Pancreas (tissue), 10 donors: ENCODE measurements at regions not wholly inside any gene's neighbourhood (a gene's known extent, or its start where the extent isn't known, plus 50 kb on each side); places are given as distances from the start of the nearest gene placed in this dataset.

ENCODE experiments used
- ATAC-seq, 4 donors: fragments of 200-7000 bp; cut with Tn5 transposase; one replicate each; pipeline versions ENCODE4 v1.8.0 to v1.9.1; 2020; ENCODE audit warnings: mild to moderate bottlenecking in 4 of 4, moderate library complexity in 4 of 4
- DNase-seq, 6 donors: peaks; one replicate each; pipeline ENCODE4 v3.0.0-alpha.2; 2020
- FAIRE-seq: peaks from 2 replicates; lab custom pipeline; 2012; peaks lifted over from hg19 to GRCh38; lab: Jason Lieb, UNC
- H3K27ac ChIP-seq, 4 donors: fragments of 200-600 bp; sonication (generic); 1 replicate in 3 of 4; 2 replicates in 1 of 4; pipeline versions ENCODE4 v1.5.0 to v1.8.0; 2020
- H3K27me3 ChIP-seq, 4 donors: fragments of 200-600 bp; one replicate each; pipeline ENCODE4 v1.8.0; 2021
- H3K36me3 ChIP-seq, 3 donors: fragments of 200-600 bp; sonication (generic) in 1 of 3; one replicate each; pipeline versions ENCODE4 v1.5.0 to v1.8.0; 2020 to 2021
- H3K4me1 ChIP-seq, 3 donors: fragments of 200-600 bp; one replicate each; pipeline ENCODE4 v1.8.0; 2021
- H3K4me3 ChIP-seq, 4 donors: fragments of 200-600 bp; sonication (generic) in 2 of 4; one replicate each; pipeline versions ENCODE4 v1.5.0 to v1.8.0; 2020 to 2021
- H3K9me3 ChIP-seq, 4 donors: fragments of 200-600 bp; one replicate each; pipeline ENCODE4 v1.8.0; 2021
- CTCF ChIP-seq, 4 donors: fragments of 200-600 bp; sonication (generic) in 3 of 4; IDR thresholded peaks; one replicate each; pipeline versions ENCODE4 v1.5.0 to v1.8.0; 2021; ENCODE audit warnings: antibody characterized with exemption in 4 of 4
- WGBS, 2 donors: extraction: QIAGEN DNeasy Blood & Tissue Kit; methylation state at CpG; one replicate each; pipeline ENCODE4 v1.1.7; 2013; 5-methylcytosine and 5-hydroxymethylcytosine counted together
- intact Hi-C, 3 donors: fragments of 100-400 bp; cut with DNase I; formaldehyde crosslinking; loops; one replicate each; pipeline versions ENCODE4 v1.11.1 to v1.14.2; 2022
- donor health status: healthy with polysubstance abuse.
- donor health status: DM: no; HTN: no; CAD: no; lungs with moderate emphysema.
- donor health status: DM: no; HTN: no; CAD: no.
- donor health status: control.
- donor health status: control.
- donor health status: Bipolar disorder and iron deficiency.
- donor health status: DM: yes; HTN: yes; CAD: no.
- donor health status: DM: no; HTN: no; CAD: no.
- donor health status: DM: no; HTN: no; CAD: no.
- donor health status: DM: yes; HTN: yes; CAD: no.

- intact Hi-C loops = no loop called here
- no peak for TF ChIP-seq CTCF (IDR thresholded peaks at IDR 0.05)
- Histone ChIP-seq H3K27me3 (no peaks in the 10 kb centered on the region), H3K4me1 (no peaks in the 10 kb centered on the region), H3K36me3 (no peaks in the 10 kb centered on the region), H3K4me3 (no peak overlapping the region), H3K27ac (no peak overlapping the region), H3K9me3 (no peaks in the 10 kb centered on the region)
- ATAC-seq = no peak
- no peak for DNase-seq
- no peak for FAIRE-seq
- 39 to 41% methylated on average over 3 of the region's 3 CpGs for WGBS, 2 donors
These were observed 120.2 kb upstream of the RPL38 start for GRCh38 chr17:74083321-74083720.

- 33 to 53% methylated on average over 3 of the region's 3 CpGs for WGBS, 2 donors
- no peak overlapping the region for H3K4me3 ChIP-seq
- intact Hi-C loops = no loop called here
- TF ChIP-seq CTCF (IDR thresholded peaks at IDR 0.05) = no peak
- H3K27me3 ChIP-seq = no peaks in the 10 kb centered on the region
- no peak for DNase-seq
- no peaks in the 10 kb centered on the region for H3K9me3 ChIP-seq
- H3K4me1 ChIP-seq = no peaks in the 10 kb centered on the region
- no peak for ATAC-seq
- FAIRE-seq = no peak
- no peak overlapping the region for H3K27ac ChIP-seq
- no peaks in the 10 kb centered on the region for H3K36me3 ChIP-seq
These were observed 118.0 kb upstream of the RPL38 start for GRCh38 chr17:74085434-74085833.

GRCh38 chr17:74087002-74087585 lies 116.4 kb upstream of the RPL38 start:
- TF ChIP-seq CTCF (IDR thresholded peaks at IDR 0.05) = no peak
- H3K4me1 ChIP-seq = no peaks in the 10 kb centered on the region
- no peaks in the 10 kb centered on the region for H3K27me3 ChIP-seq
- ATAC-seq = no peak
- no peak for DNase-seq
- 57 to 65% methylated on average over 9 of the region's 9 CpGs for WGBS, 2 donors
- FAIRE-seq = no peak
- intact Hi-C loops = no loop called here
- no peaks in the 10 kb centered on the region for H3K9me3 ChIP-seq
- H3K27ac ChIP-seq = no peak overlapping the region
- H3K36me3 ChIP-seq = no peaks in the 10 kb centered on the region
- H3K4me3 ChIP-seq = no peak overlapping the region

GRCh38 chr17:74088285-74088933 lies 115.1 kb upstream of the RPL38 start:
- DNase-seq (no peak), FAIRE-seq (no peak), ATAC-seq (no peak)
- intact Hi-C loops = no loop called here
- no peak overlapping the region for H3K4me3 ChIP-seq
- 67 to 78% methylated on average over 6 of the region's 6 CpGs for WGBS, 2 donors
- H3K4me1 ChIP-seq = no peaks in the 10 kb centered on the region
- no peaks in the 10 kb centered on the region for H3K36me3 ChIP-seq
- H3K27me3 ChIP-seq = no peaks in the 10 kb centered on the region
- no peak for TF ChIP-seq CTCF (IDR thresholded peaks at IDR 0.05)
- H3K9me3 ChIP-seq = no peaks in the 10 kb centered on the region
- H3K27ac ChIP-seq = no peak overlapping the region

GRCh38 chr17:74088934-74089329 lies 114.5 kb upstream of the RPL38 start:
- FAIRE-seq = no peak
- 59 to 71% methylated on average over 5 of the region's 5 CpGs for WGBS, 2 donors

More at GRCh38 chr17:74088934-74089329, 114.5 kb upstream of the RPL38 start:
- Histone ChIP-seq H3K36me3 (no peaks in the 10 kb centered on the region), H3K4me1 (no peaks in the 10 kb centered on the region), H3K27ac (no peak overlapping the region), H3K4me3 (no peak overlapping the region), H3K27me3 (no peaks in the 10 kb centered on the region), H3K9me3 (no peaks in the 10 kb centered on the region)
- intact Hi-C loops = no loop called here
- ATAC-seq (no peak), DNase-seq (no peak)
- TF ChIP-seq CTCF (IDR thresholded peaks at IDR 0.05) = no peak
